PC-9 (cell line): ENCODE measurements at regions not wholly inside any gene's neighbourhood (a gene's known extent, or its start where the extent isn't known, plus 50 kb on each side); places are given as distances from the start of the nearest gene placed in this dataset.

ENCODE experiments used
- BruUV-seq: library from RNA; stranded (reverse); fragments of 400-500 nt; replicated peaks from 2 replicates; lab custom pipeline; 2021; lab: Mats Ljungman, UMichigan
- CTCF ChIA-PET: fragments of 300-600 bp; sonication (Branson Sonifier 250); formaldehyde crosslinking; loops from one replicate; lab custom pipeline; 2022; ENCODE audit warnings: antibody characterized with exemption; lab: Charles Lee
- POLR2A ChIA-PET: fragments of 300-600 bp; sonication (Branson Sonifier 250); formaldehyde crosslinking; loops from one replicate; lab custom pipeline; 2022; ENCODE audit warnings: antibody characterized with exemption; ENCODE audit not compliant: unreplicated experiment; lab: Charles Lee
- DNase-seq, 2 experiments: peaks; one replicate each; pipeline versions ENCODE4 v3.0.0 to v3.0.0-alpha.2; 2015 to 2022; ENCODE audit warnings: mixed read lengths in 1 of 2
- H2AFZ ChIP-seq: fragments of 200-600 bp; sonication (generic); 2 replicates; pipeline ENCODE4 v1.8.1; 2017; ENCODE audit warnings: antibody characterized with exemption
- H3F3A ChIP-seq: fragments of 200-600 bp; sonication (generic); 2 replicates; pipeline ENCODE4 v1.8.1; 2017; ENCODE audit warnings: antibody characterized with exemption, mild to moderate bottlenecking, low read depth; ENCODE audit not compliant: insufficient read depth
- H3K27ac ChIP-seq: fragments of 200-600 bp; sonication (generic); 2 replicates; pipeline ENCODE4 v1.6.1; 2016; ENCODE audit warnings: mixed run types
- H3K27me3 ChIP-seq: fragments of 200-600 bp; sonication (generic); 2 replicates; pipeline ENCODE4 v1.6.1; 2016; ENCODE audit warnings: low read depth, mixed run types; ENCODE audit not compliant: insufficient read depth
- H3K36me3 ChIP-seq: fragments of 200-600 bp; sonication (generic); 2 replicates; pipeline ENCODE4 v1.6.1; 2016; ENCODE audit warnings: low read depth, mixed run types
- H3K4me1 ChIP-seq: fragments of 200-600 bp; sonication (generic); replicated peaks from 2 replicates; pipeline ENCODE4 v1.6.1; 2016; ENCODE audit warnings: mixed run types; ENCODE audit not compliant: insufficient read depth
- H3K4me2 ChIP-seq: fragments of 200-600 bp; sonication (generic); 2 replicates; pipeline ENCODE4 v1.6.1; 2017; ENCODE audit warnings: mixed run types
- H3K4me3 ChIP-seq: fragments of 200-600 bp; sonication (generic); 2 replicates; pipeline ENCODE4 v1.6.1; 2016; ENCODE audit warnings: mixed run types
- H3K79me2 ChIP-seq: fragments of 200-600 bp; sonication (generic); 2 replicates; pipeline ENCODE4 v1.6.1; 2017; ENCODE audit warnings: low read depth, mixed run types
- H3K9me2 ChIP-seq: fragments of 200-600 bp; sonication (generic); 2 replicates; pipeline ENCODE4 v1.8.1; 2017; ENCODE audit warnings: mild to moderate bottlenecking; ENCODE audit not compliant: insufficient read depth
- H3K9me3 ChIP-seq: fragments of 200-600 bp; sonication (generic); 2 replicates; pipeline ENCODE4 v1.8.1; 2016; ENCODE audit warnings: low read depth; ENCODE audit not compliant: insufficient read depth
- H4K20me1 ChIP-seq: fragments of 200-600 bp; sonication (generic); 2 replicates; pipeline ENCODE4 v1.8.1; 2017; ENCODE audit not compliant: insufficient read depth
- EZH2 ChIP-seq: fragments of 200-600 bp; sonication (generic); IDR thresholded peaks from 2 replicates; pipeline ENCODE4 v1.8.0; 2017; ENCODE audit warnings: antibody characterized with exemption, low read depth
- intact Hi-C: fragments of 100-400 bp; cut with micrococcal nuclease; formaldehyde crosslinking; loops from one replicate; pipeline ENCODE4 v1.10.0; 2022; ENCODE audit not compliant: unreplicated experiment
- TF ChIP-seq, protein P1 (sequence below): fragments of 200-600 bp; sonication (generic); conservative IDR thresholded peaks from 2 replicates; pipeline ENCODE4 v1.6.1; 2017; ENCODE audit warnings: mixed run types, antibody characterized with exemption, mild to moderate bottlenecking, moderate library complexity

DNA sequence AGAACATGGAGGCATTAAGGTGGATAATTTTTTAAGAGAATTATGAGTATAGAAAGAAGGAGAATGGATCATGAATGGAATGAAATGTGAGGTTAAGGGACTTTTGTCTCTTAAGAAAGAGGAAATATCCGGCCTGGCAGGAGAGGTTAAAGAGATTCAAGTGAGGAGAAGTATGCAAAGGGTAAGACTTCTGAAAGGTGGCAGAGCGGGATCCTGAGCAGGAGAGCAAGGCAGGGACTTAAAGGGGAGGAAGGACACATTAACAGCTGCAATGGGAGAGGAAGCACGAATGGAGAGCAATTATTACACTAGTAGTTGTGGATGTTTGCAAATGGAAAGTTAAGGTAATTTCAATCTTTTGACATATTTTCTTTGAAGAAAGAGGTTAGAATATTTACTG, 171.0 kb downstream of the KITLG start:
- Histone ChIP-seq H3F3A (no peaks in the 10 kb centered on the region), H3K27ac (no peak overlapping the region), H3K9me2 (no peaks in the 10 kb centered on the region; the same call in 1 of the 2 replicates), H3K4me2 (no peak overlapping the region), H2AFZ (no peak overlapping the region), H3K4me1 (0 out of 2 replicates have a peak, but pooled peaks cover 4% of the 10 kb centered on the region), H3K36me3 (no peaks in the 10 kb centered on the region), H3K79me2 (no peaks in the 10 kb centered on the region), H3K9me3 (no peaks in the 10 kb centered on the region), H3K27me3 (no peaks in the 10 kb centered on the region), H4K20me1 (no peaks in the 10 kb centered on the region), H3K4me3 (no peak overlapping the region)
- no peak for DNase-seq
- intact Hi-C loops = no loop called here
- no peak for TF ChIP-seq EZH2
- TF ChIP-seq, protein P1, sequence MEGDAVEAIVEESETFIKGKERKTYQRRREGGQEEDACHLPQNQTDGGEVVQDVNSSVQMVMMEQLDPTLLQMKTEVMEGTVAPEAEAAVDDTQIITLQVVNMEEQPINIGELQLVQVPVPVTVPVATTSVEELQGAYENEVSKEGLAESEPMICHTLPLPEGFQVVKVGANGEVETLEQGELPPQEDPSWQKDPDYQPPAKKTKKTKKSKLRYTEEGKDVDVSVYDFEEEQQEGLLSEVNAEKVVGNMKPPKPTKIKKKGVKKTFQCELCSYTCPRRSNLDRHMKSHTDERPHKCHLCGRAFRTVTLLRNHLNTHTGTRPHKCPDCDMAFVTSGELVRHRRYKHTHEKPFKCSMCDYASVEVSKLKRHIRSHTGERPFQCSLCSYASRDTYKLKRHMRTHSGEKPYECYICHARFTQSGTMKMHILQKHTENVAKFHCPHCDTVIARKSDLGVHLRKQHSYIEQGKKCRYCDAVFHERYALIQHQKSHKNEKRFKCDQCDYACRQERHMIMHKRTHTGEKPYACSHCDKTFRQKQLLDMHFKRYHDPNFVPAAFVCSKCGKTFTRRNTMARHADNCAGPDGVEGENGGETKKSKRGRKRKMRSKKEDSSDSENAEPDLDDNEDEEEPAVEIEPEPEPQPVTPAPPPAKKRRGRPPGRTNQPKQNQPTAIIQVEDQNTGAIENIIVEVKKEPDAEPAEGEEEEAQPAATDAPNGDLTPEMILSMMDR = no peak
- BruUV-seq = no TSS peak
- ChIA-PET CTCF (no interaction called here), POLR2A (interaction anchor here (0.6 kb wide), 1 partner anchor 267 kb away, joined by 3 read pairs; the partner anchor contains the start of genes CEP290 and TMTC3)

DNA sequence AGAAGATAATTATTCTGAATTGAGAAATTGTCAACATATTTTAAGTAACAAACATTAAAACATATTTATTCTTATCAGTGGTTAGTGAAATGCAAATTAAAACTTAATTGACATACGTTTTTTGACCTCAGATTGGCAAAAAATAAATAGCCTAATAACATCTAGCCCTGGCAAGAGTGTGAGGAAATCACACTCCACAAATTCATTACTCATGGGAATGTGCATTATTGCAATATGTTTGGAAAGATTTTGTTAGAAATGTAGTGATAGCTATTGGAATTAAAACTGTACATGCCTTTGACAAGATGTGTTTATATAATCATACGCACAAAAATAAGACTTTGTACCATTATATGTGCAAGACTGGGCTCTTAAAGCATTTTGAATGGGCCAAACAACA, 168.6 kb downstream of the KITLG start:
- TF ChIP-seq, protein P1 = no peak
- no peak for TF ChIP-seq EZH2
- Histone ChIP-seq H3F3A (no peaks in the 10 kb centered on the region), H3K4me2 (no peak overlapping the region), H3K27me3 (no peaks in the 10 kb centered on the region), H3K4me3 (no peak overlapping the region), H3K36me3 (no peaks in the 10 kb centered on the region), H4K20me1 (no peaks in the 10 kb centered on the region), H3K27ac (no peak overlapping the region), H2AFZ (no peak overlapping the region), H3K9me2 (no peaks in the 10 kb centered on the region; the same call in 1 of the 2 replicates), H3K79me2 (no peaks in the 10 kb centered on the region), H3K9me3 (no peaks in the 10 kb centered on the region), H3K4me1 (0 out of 2 replicates have a peak, but pooled peaks cover 4% of the 10 kb centered on the region)
- intact Hi-C loops = no loop called here
- no TSS peak for BruUV-seq
- no peak for DNase-seq
- ChIA-PET POLR2A (no interaction called here), CTCF (no interaction called here)

DNA sequence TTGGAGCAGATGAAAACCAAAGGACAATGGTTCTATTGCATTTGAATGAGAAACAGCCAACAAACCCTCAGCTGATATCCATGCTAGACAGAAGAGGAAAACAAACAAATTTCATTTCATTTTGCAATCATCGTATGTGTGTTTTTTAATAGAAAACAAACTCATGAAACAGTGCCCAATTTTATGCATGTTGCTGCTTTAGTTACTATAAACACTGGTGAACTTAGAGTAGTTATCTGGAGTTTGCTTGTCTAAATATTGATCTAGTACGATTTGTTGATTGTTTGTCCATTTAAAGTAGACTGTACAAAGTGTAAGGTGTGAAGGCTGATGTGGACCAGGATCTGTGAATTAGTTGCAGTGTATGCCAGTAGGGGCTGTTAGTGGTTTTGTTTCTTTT, 166.6 kb downstream of the KITLG start:
- Histone ChIP-seq H3K4me2 (no peak overlapping the region), H3K79me2 (no peaks in the 10 kb centered on the region), H3K4me3 (no peak overlapping the region), H4K20me1 (no peaks in the 10 kb centered on the region), H3K27me3 (no peaks in the 10 kb centered on the region), H3K4me1 (no peaks in the 10 kb centered on the region), H3F3A (no peaks in the 10 kb centered on the region), H3K27ac (no peak overlapping the region), H3K36me3 (no peaks in the 10 kb centered on the region), H3K9me3 (no peaks in the 10 kb centered on the region), H3K9me2 (no peaks in the 10 kb centered on the region; the same call in 1 of the 2 replicates), H2AFZ (no peak overlapping the region)
- intact Hi-C loops = no loop called here
- no peak for TF ChIP-seq EZH2
- TF ChIP-seq, protein P1 = no peak
- POLR2A ChIA-PET = no interaction called here
- CTCF ChIA-PET = no interaction called here
- DNase-seq = no peak
- no TSS peak for BruUV-seq
